ENCODE measurements at regions not wholly inside any gene's neighbourhood (a gene's known extent, or its start where the extent isn't known, plus 50 kb on each side); places are given as distances from the start of the nearest gene placed in this dataset.

- ChIA-PET POLR2A (no interaction called here), CTCF (no interaction called here)
- H3K27ac Mint-ChIP-seq: no peak overlapping the region
- intact Hi-C loops (cut with micrococcal nuclease): no loop called here
- H3K27me3 Mint-ChIP-seq: no peaks in the 10 kb centered on the region
- H3K36me3 Mint-ChIP-seq: no peaks in the 10 kb centered on the region
- H3K4me1 Mint-ChIP-seq (ENCODE audit: low read depth): no peaks in the 10 kb centered on the region
- H3K4me3 Mint-ChIP-seq: no peak overlapping the region
- H3K9me3 Mint-ChIP-seq: peaks cover 9% of the 10 kb centered on the region
- DNase-seq: no peak
Observed at GRCh38 chr5:30845194-30845593, 348.3 kb upstream of the CDH6 start.

DNA sequence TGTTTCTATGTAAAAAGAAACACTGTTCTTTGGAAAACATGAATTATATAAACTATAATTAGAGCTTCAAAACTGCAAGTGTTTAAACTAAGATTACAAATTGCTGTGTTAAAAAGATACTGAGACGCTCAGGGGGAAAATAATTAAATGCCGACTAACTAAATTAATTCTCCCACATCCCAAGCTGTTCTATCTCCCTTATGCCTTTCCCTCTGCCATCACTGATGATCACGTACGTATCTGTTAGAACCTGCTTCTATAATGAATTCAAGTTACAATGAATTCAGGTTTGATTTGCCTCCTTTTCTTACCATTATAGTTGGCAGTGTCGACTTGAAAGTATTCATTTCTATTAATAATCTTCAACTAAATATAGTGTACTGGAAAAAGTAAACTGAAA is 349.9 kb upstream of the CDH6 start:
- H3K27me3 Mint-ChIP-seq: no peaks in the 10 kb centered on the region
- H3K27ac Mint-ChIP-seq: no peak overlapping the region
- CTCF ChIA-PET: no interaction called here
- no peaks in the 10 kb centered on the region for H3K4me1 Mint-ChIP-seq (ENCODE audit: low read depth)
- POLR2A ChIA-PET: no interaction called here
- DNase-seq: no peak
- H3K4me3 Mint-ChIP-seq: no peak overlapping the region
- peaks cover 9% of the 10 kb centered on the region for H3K9me3 Mint-ChIP-seq
- H3K36me3 Mint-ChIP-seq: no peaks in the 10 kb centered on the region
- intact Hi-C loops (cut with micrococcal nuclease): no loop called here

- Mint-ChIP-seq H3K4me3 (no peak overlapping the region), H3K27ac (no peak overlapping the region), H3K4me1 (ENCODE audit: low read depth) (no peaks in the 10 kb centered on the region), H3K27me3 (no peaks in the 10 kb centered on the region), H3K9me3 (peaks cover 15% of the 10 kb centered on the region), H3K36me3 (no peaks in the 10 kb centered on the region)
- CTCF ChIA-PET: no interaction called here
- DNase-seq: no peak
- intact Hi-C loops (cut with micrococcal nuclease): no loop called here
- POLR2A ChIA-PET: no interaction called here
Observed at GRCh38 chr5:30839956-30840355, 353.5 kb upstream of the CDH6 start.

GRCh38 chr5:30838936-30839496 is 354.5 kb upstream of the CDH6 start:
- Mint-ChIP-seq H3K4me3 (no peak overlapping the region), H3K27me3 (no peaks in the 10 kb centered on the region), H3K36me3 (no peaks in the 10 kb centered on the region), H3K9me3 (peaks cover 20% of the 10 kb centered on the region), H3K4me1 (ENCODE audit: low read depth) (no peaks in the 10 kb centered on the region), H3K27ac (no peak overlapping the region)
- DNase-seq: no peak
- CTCF ChIA-PET: no interaction called here
- POLR2A ChIA-PET: no interaction called here
- intact Hi-C loops (cut with micrococcal nuclease): no loop called here

GRCh38 chr5:30832519-30832918 is 361.0 kb upstream of the CDH6 start:
- Mint-ChIP-seq H3K36me3 (no peaks in the 10 kb centered on the region), H3K4me3 (no peak overlapping the region), H3K4me1 (ENCODE audit: low read depth) (no peaks in the 10 kb centered on the region), H3K27ac (no peak overlapping the region), H3K27me3 (no peaks in the 10 kb centered on the region), H3K9me3 (peaks cover 17% of the 10 kb centered on the region)
- CTCF ChIA-PET: no interaction called here
- POLR2A ChIA-PET: no interaction called here
- intact Hi-C loops (cut with micrococcal nuclease): no loop called here
- DNase-seq: no peak

DNA sequence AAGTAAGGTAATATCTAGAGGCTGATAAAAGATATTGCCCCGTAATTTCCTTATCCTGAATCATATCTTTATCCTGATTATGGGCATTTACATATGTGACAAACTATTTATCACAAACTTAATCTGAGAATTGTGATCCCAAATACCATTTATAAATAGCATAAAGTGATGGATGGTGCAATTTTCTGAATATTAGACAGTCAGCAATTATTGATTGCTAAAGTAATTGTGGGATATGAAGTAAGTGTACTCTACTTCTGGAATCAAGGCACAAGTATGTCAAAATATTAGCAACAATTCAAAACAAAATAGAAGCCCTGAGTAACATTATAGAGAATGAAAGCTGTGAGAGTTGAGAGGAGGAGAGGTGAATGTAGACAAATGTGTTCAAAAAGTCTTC is 361.9 kb upstream of the CDH6 start:
- H3K9me3 Mint-ChIP-seq: peaks cover 25% of the 10 kb centered on the region
- H3K27me3 Mint-ChIP-seq: no peaks in the 10 kb centered on the region
- no peak overlapping the region for H3K4me3 Mint-ChIP-seq
- CTCF ChIA-PET: no interaction called here
- no peaks in the 10 kb centered on the region for H3K36me3 Mint-ChIP-seq
- H3K27ac Mint-ChIP-seq: no peak overlapping the region
- POLR2A ChIA-PET: no interaction called here
- intact Hi-C loops (cut with micrococcal nuclease): no loop called here
- no peak for DNase-seq
- H3K4me1 Mint-ChIP-seq (ENCODE audit: low read depth): no peaks in the 10 kb centered on the region

DNA sequence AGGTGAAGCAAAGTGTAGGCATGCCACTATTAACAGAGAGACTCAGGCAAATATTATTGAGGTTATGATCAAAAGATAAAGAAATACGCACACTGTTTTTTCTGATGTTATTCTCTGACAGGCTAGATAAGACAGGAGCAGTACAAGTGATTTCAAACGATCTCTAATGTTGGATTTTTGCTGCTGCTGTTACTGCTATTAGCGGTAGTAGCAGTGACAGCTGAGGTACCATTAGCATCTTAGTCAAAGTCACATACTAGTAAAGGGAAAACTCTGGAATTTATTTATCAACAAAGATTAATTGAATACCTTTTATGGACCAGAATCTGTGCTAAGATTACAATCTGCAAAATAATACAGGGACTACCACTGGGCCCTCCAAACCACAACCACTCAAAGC is 362.4 kb upstream of the CDH6 start:
- H3K27ac Mint-ChIP-seq: no peak overlapping the region

DNA sequence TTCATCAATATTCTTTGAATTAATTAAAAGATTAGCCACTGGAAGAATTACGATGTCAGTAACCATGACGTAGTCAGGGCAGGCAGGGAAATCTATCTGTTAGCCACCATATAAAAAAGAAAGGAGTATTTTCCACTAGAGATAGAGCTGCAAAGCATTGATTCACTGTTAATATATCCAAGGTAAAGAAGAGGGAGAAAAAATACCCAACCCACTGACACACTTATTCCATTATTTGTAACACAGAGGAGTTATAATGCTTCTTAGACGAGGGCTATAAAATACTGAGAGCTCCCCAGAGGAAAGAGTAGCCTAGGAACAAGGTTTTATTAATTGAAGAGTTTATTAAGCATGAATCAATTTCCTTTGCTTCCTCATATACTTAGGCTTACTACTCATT is 382.2 kb upstream of the CDH6 start:
- H3K36me3 Mint-ChIP-seq: no peaks in the 10 kb centered on the region
- DNase-seq: no peak
- peaks cover 18% of the 10 kb centered on the region for H3K9me3 Mint-ChIP-seq
- CTCF ChIA-PET: no interaction called here
- POLR2A ChIA-PET: no interaction called here
- intact Hi-C loops (cut with micrococcal nuclease): no loop called here
- H3K27me3 Mint-ChIP-seq: no peaks in the 10 kb centered on the region
- no peaks in the 10 kb centered on the region for H3K4me1 Mint-ChIP-seq (ENCODE audit: low read depth)
- no peak overlapping the region for H3K27ac Mint-ChIP-seq
- H3K4me3 Mint-ChIP-seq: no peak overlapping the region

More for the DNA sequence above, 362.4 kb upstream of the CDH6 start:
- H3K4me1 Mint-ChIP-seq (ENCODE audit: low read depth): no peaks in the 10 kb centered on the region
- intact Hi-C loops (cut with micrococcal nuclease): no loop called here
- POLR2A ChIA-PET: no interaction called here
- CTCF ChIA-PET: no interaction called here
- H3K27me3 Mint-ChIP-seq: no peaks in the 10 kb centered on the region
- no peaks in the 10 kb centered on the region for H3K36me3 Mint-ChIP-seq
- H3K4me3 Mint-ChIP-seq: no peak overlapping the region
- DNase-seq: no peak
- H3K9me3 Mint-ChIP-seq: peaks cover 22% of the 10 kb centered on the region

GRCh38 chr5:30809933-30810332 is 383.6 kb upstream of the CDH6 start:
- ChIA-PET POLR2A (no interaction called here), CTCF (no interaction called here)
- DNase-seq: no peak
- H3K4me1 Mint-ChIP-seq (ENCODE audit: low read depth): no peaks in the 10 kb centered on the region
- H3K4me3 Mint-ChIP-seq: no peak overlapping the region
- H3K27ac Mint-ChIP-seq: no peak overlapping the region
- H3K36me3 Mint-ChIP-seq: no peaks in the 10 kb centered on the region
- H3K27me3 Mint-ChIP-seq: no peaks in the 10 kb centered on the region
- H3K9me3 Mint-ChIP-seq: peaks cover 17% of the 10 kb centered on the region
- intact Hi-C loops (cut with micrococcal nuclease): no loop called here

DNA sequence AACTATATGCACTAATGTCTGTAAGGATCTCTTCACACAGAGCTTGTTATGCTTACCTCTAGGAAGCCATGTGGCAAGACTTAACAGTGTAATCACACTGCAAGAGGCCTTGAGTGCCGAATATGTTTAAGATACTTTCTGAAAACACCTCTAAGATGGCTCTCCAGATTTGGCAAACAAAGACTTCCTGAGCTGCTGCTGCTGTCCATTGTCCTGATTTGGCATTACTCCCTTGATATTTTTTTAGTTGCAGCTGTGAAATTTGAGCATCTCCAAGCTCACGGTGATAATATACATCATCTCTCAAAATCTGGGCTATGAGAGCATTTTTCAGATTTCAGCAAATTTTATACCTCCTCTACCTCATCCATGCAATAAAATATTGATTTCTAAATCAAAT is 384.5 kb upstream of the CDH6 start:
- Mint-ChIP-seq H3K4me3 (no peak overlapping the region), H3K27ac (no peak overlapping the region), H3K27me3 (no peaks in the 10 kb centered on the region), H3K9me3 (peaks cover 20% of the 10 kb centered on the region), H3K36me3 (no peaks in the 10 kb centered on the region), H3K4me1 (ENCODE audit: low read depth) (no peaks in the 10 kb centered on the region)
- intact Hi-C loops (cut with micrococcal nuclease): no loop called here
- DNase-seq: no peak
- CTCF ChIA-PET: no interaction called here
- POLR2A ChIA-PET: no interaction called here

DNA sequence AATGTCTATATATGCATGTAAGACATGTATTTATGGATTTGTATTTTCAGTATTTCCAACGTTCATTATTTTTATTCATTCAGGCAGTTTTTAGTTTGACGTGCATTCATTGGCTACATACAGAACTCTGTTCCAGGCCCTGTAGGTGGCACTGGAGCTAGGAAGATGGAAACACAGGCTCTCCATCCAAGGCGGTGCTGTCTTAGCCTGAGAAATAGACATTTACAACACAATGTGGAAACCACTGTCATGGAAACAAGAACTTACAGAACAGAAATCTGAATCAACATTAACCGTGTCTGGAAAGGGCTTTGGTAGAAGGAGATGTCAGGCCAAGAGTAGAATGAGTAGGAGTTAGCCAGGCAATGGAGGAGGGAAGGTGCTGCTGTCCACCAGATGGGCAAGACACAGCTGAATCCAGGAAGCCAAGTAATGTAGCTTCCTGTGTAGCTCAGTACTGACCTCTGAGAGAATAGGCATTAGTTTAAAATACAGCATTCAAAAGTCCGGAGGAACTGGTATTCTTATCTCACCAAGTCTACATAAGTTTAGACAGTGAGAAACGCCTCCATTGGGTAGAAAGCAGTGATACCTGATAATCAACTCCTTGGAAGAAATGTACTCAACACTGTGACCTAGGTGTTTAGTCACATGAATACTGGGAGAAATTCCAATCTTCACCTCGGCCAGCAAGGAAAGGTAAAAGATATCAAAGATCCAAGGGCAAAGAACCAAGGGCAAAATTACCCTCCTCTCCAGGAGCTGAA is 388.6 kb upstream of the CDH6 start:
- intact Hi-C loops (cut with micrococcal nuclease): no loop called here
- POLR2A ChIA-PET: no interaction called here
- CTCF ChIA-PET: no interaction called here
- Mint-ChIP-seq H3K36me3 (no peaks in the 10 kb centered on the region), H3K9me3 (peaks cover 23% of the 10 kb centered on the region), H3K27ac (no peak overlapping the region), H3K27me3 (no peaks in the 10 kb centered on the region), H3K4me1 (ENCODE audit: low read depth) (no peaks in the 10 kb centered on the region), H3K4me3 (no peak overlapping the region)
- no peak for DNase-seq

- ChIA-PET CTCF (no interaction called here), POLR2A (no interaction called here)
- Mint-ChIP-seq H3K4me3 (no peak overlapping the region), H3K9me3 (peaks cover 19% of the 10 kb centered on the region), H3K27ac (no peak overlapping the region), H3K27me3 (no peaks in the 10 kb centered on the region), H3K4me1 (ENCODE audit: low read depth) (no peaks in the 10 kb centered on the region), H3K36me3 (no peaks in the 10 kb centered on the region)
- intact Hi-C loops (cut with micrococcal nuclease): no loop called here
- no peak for DNase-seq
Observed at GRCh38 chr5:30802961-30803705, 390.4 kb upstream of the CDH6 start.

DNA sequence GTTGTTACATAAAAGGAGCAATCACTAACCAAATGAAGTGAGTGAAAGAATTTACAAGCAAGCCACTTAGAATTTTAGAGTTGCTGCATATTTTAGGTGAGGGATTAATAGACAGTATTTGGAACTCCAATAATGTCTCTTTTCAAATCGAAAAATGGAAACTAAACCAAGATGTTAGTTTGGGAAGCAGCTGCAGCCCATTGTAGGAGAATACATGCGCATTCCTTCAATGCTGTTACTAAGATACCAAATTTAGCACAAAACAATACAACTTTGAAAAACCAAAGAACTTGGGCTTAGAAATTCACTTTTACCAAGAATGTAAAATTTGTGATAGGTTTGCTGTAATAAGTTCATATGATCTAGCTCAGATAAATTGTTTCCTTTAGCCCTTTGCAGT is 411.8 kb upstream of the CDH6 start:
- Mint-ChIP-seq H3K36me3 (no peaks in the 10 kb centered on the region), H3K27ac (no peak overlapping the region), H3K4me1 (ENCODE audit: low read depth) (no peaks in the 10 kb centered on the region), H3K9me3 (peaks cover 20% of the 10 kb centered on the region), H3K4me3 (no peak overlapping the region), H3K27me3 (no peaks in the 10 kb centered on the region)
- intact Hi-C loops (cut with micrococcal nuclease): no loop called here
- DNase-seq: no peak
- ChIA-PET POLR2A (no interaction called here), CTCF (no interaction called here)

All from activated CD4-positive, alpha-beta memory T cell treated with anti-CD3 and anti-CD28 coated beads for 36 hours (primary cell).